Activated CD8-positive, alpha-beta T cell treated with anti-CD3 and anti-CD28 coated beads for 36 hours (primary cell): ENCODE measurements at regions not wholly inside any gene's neighbourhood (a gene's known extent, or its start where the extent isn't known, plus 50 kb on each side); places are given as distances from the start of the nearest gene placed in this dataset.

Experiments
- ATAC-seq: fragments of 200-7000 bp; cut with Tn5 transposase; one replicate; pipeline ENCODE4 v1.10.0; 2021; ENCODE audit warnings: mild to moderate bottlenecking, moderate library complexity
- CTCF ChIA-PET: fragments of 350-600 bp; sonication (Branson Sonifier 250); formaldehyde crosslinking; loops from one replicate; lab custom pipeline; 2021; ENCODE audit warnings: antibody characterized with exemption; lab: Charles Lee
- POLR2A ChIA-PET: fragments of 350-600 bp; sonication (Branson Sonifier 250); formaldehyde crosslinking; loops from one replicate; lab custom pipeline; 2021; ENCODE audit warnings: antibody characterized with exemption; lab: Charles Lee
- DNase-seq: peaks from one replicate; pipeline ENCODE4 v3.0.0-alpha.2; 2020
- H3K27ac Mint-ChIP-seq: one replicate; pipeline ENCODE4 v1.8.0; 2021; ENCODE audit warnings: mild to moderate bottlenecking, mixed read lengths
- H3K27me3 Mint-ChIP-seq: one replicate; pipeline ENCODE4 v1.8.0; 2021; ENCODE audit warnings: mixed read lengths
- H3K36me3 Mint-ChIP-seq: one replicate; pipeline ENCODE4 v1.8.0; 2021; ENCODE audit warnings: low read depth, mixed read lengths
- H3K4me1 Mint-ChIP-seq: one replicate; pipeline ENCODE4 v1.8.0; 2021; ENCODE audit warnings: low read depth, mixed read lengths
- H3K4me3 Mint-ChIP-seq: one replicate; pipeline ENCODE4 v1.8.0; 2021; ENCODE audit warnings: mild to moderate bottlenecking, moderate library complexity, mixed read lengths
- H3K9me3 Mint-ChIP-seq: one replicate; pipeline ENCODE4 v1.8.0; 2021; ENCODE audit warnings: mixed read lengths
- intact Hi-C: fragments of 100-400 bp; cut with micrococcal nuclease; formaldehyde crosslinking; loops from one replicate; pipeline ENCODE4 v1.10.0; 2022
- TF ChIP-seq, protein P1 (sequence below): fragments of 200-600 bp; IDR thresholded peaks from one replicate; pipeline ENCODE4 v1.8.0; 2022; ENCODE audit warnings: antibody characterized with exemption, mild to moderate bottlenecking

DNA sequence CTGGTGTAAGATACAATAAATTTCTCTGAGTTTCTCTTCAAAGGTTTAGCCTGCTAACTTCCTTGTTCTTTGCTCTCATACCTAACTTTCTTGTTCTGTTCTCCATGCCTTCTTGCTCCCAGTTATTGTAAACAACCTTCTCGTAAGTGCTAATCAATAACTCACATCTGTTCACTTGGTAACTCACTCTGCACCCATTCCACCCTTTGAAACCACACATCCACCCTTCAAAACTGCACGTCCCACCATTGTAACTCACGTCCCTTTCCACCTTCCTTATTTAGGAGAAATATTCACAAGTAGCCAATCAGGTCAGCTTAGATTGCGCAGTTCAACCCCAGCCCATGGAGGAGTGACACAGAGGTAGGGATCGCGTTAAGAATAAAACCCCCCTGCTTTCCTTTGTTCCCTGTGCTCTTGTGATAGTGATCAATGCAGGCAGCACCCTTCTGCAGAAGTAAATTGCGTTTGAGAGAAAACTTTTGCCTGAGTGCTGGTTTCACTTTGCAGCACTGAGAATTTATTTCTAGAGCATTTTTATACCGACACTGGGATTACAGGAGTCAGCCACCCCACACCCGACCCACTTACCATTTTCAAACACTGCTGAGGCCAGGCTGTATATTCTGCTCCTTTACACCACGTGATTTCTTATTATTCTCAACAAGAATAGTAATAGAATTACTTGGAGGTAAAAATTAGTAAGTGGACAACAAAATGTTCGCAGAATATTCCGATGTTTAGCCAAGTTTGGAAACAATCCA is 789.2 kb upstream of the RGS18 start:
- Mint-ChIP-seq H3K4me3 (no peak overlapping the region), H3K27me3 (no peaks in the 10 kb centered on the region), H3K4me1 (no peaks in the 10 kb centered on the region), H3K27ac (no peak overlapping the region), H3K9me3 (peaks cover 20% of the 10 kb centered on the region), H3K36me3 (no peaks in the 10 kb centered on the region)
- ChIA-PET POLR2A (no interaction called here), CTCF (no interaction called here)
- ATAC-seq (no peak), DNase-seq (no peak)
- TF ChIP-seq, protein P1, sequence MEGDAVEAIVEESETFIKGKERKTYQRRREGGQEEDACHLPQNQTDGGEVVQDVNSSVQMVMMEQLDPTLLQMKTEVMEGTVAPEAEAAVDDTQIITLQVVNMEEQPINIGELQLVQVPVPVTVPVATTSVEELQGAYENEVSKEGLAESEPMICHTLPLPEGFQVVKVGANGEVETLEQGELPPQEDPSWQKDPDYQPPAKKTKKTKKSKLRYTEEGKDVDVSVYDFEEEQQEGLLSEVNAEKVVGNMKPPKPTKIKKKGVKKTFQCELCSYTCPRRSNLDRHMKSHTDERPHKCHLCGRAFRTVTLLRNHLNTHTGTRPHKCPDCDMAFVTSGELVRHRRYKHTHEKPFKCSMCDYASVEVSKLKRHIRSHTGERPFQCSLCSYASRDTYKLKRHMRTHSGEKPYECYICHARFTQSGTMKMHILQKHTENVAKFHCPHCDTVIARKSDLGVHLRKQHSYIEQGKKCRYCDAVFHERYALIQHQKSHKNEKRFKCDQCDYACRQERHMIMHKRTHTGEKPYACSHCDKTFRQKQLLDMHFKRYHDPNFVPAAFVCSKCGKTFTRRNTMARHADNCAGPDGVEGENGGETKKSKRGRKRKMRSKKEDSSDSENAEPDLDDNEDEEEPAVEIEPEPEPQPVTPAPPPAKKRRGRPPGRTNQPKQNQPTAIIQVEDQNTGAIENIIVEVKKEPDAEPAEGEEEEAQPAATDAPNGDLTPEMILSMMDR = no peak
- intact Hi-C loops = no loop called here

DNA sequence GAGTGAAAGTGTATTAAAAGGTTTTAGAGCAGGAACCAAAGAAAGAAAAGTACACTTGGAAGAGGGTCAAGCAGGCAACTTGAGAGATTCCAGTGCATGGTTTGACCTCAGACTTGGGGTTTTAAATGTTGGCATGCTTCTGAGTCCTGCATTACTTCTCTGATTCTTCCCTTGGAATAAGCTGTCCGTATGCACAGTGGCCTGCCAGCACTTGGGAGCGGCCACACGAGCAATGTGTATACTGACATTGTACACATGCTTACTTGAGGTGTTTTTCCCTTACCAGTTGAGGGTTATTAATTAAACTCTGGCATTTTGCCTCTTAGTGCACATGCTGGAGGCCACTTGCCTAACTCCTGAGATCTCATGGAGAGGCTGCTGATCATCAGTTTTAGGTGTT is 786.6 kb upstream of the RGS18 start:
- Mint-ChIP-seq H3K36me3 (no peaks in the 10 kb centered on the region), H3K27ac (no peak overlapping the region), H3K27me3 (no peaks in the 10 kb centered on the region), H3K4me3 (no peak overlapping the region), H3K9me3 (peaks cover 25% of the 10 kb centered on the region), H3K4me1 (no peaks in the 10 kb centered on the region)
- DNase-seq (no peak), ATAC-seq (no peak)
- ChIA-PET POLR2A (no interaction called here), CTCF (no interaction called here)
- TF ChIP-seq, protein P1 = no peak
- intact Hi-C loops = no loop called here

DNA sequence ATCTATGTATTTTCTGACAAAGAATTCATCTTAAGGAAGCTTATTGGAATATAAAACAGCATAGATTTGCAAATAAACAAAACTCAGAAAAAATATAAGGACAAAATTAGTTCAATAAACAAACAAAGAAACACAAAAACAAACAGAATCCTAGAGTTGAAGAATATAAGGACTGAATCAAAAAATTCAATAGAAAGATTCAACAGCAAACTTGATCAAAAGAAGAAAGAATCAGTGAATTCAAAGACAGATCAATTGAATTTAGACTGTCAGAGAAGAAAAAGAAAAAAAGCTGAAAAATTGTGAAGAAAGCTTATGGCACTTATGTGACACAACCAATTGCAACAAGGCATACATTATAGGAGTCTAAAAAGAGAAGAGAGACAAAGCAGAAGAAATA is 770.0 kb upstream of the RGS18 start:
- H3K4me1 Mint-ChIP-seq = no peaks in the 10 kb centered on the region
- CTCF ChIA-PET = no interaction called here
- H3K36me3 Mint-ChIP-seq = no peaks in the 10 kb centered on the region
- TF ChIP-seq, protein P1 = no peak
- ATAC-seq (no peak), DNase-seq (no peak)
- POLR2A ChIA-PET = no interaction called here
- peaks cover 16% of the 10 kb centered on the region for H3K9me3 Mint-ChIP-seq
- no peaks in the 10 kb centered on the region for H3K27me3 Mint-ChIP-seq
- H3K4me3 Mint-ChIP-seq = no peak overlapping the region
- H3K27ac Mint-ChIP-seq = no peak overlapping the region
- intact Hi-C loops = no loop called here

DNA sequence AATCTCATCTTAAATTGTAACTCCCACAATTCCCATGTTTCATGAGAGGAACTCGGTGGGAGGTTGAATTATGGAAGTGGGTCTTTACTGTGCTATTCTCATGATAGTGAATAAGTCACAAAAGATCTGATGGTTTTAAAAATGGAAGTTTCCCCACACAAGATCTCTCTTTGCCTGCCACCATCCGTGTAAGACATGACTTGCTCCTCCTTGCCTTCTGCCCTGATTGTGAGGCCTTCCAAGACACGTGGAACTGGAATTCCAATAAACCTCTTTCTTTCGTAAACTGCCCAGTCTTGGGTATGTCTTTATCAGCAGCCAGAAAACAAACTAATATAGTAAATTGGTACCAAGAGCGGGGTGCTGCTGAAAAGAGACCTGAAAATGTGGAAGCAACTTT is 761.6 kb upstream of the RGS18 start:
- ATAC-seq (no peak), DNase-seq (no peak)
- H3K27ac Mint-ChIP-seq = no peak overlapping the region
- no peak overlapping the region for H3K4me3 Mint-ChIP-seq
- H3K27me3 Mint-ChIP-seq = no peaks in the 10 kb centered on the region
- H3K4me1 Mint-ChIP-seq = no peaks in the 10 kb centered on the region
- ChIA-PET CTCF (no interaction called here), POLR2A (no interaction called here)
- no peaks in the 10 kb centered on the region for H3K36me3 Mint-ChIP-seq
- intact Hi-C loops = no loop called here
- peaks cover 5% of the 10 kb centered on the region for H3K9me3 Mint-ChIP-seq
- TF ChIP-seq, protein P1 = no peak

DNA sequence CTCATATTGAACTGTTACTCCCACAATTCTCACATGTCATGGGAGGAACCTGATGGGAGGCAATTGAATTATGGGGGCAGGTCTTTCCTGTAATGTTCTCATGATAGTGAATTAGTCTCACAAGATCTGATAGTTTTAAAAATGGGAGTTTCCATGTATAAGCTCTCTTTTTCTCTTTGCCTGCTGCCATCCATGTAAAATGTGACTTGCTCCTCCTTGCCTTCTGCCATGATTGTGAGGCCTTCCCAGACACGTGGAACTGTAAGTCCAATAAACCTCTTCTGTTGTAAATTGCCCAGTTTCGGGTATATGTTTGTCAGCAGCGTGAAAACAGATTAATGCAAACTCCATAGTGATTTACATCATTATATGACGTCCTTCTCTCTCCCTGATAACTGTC is 759.7 kb upstream of the RGS18 start:
- CTCF ChIA-PET = no interaction called here
- H3K9me3 Mint-ChIP-seq = peaks cover 11% of the 10 kb centered on the region
- TF ChIP-seq, protein P1 = no peak
- POLR2A ChIA-PET = no interaction called here
- ATAC-seq = no peak
- no peak for DNase-seq
- H3K27ac Mint-ChIP-seq = no peak overlapping the region
- no peaks in the 10 kb centered on the region for H3K36me3 Mint-ChIP-seq
- intact Hi-C loops = no loop called here
- H3K4me3 Mint-ChIP-seq = no peak overlapping the region
- H3K4me1 Mint-ChIP-seq = no peaks in the 10 kb centered on the region
- no peaks in the 10 kb centered on the region for H3K27me3 Mint-ChIP-seq
